C4-2B (cell line): ENCODE measurements at regions not wholly inside any gene's neighbourhood (a gene's known extent, or its start where the extent isn't known, plus 50 kb on each side); places are given as distances from the start of the nearest gene placed in this dataset.

Experiments
- ZFX ChIP-seq: fragments of 450-650 bp; IDR thresholded peaks from 2 replicates; pipeline ENCODE4 v1.6.1; 2017
- TF ChIP-seq, protein P1 (sequence below): fragments of 450-650 bp; conservative IDR thresholded peaks from 2 replicates; pipeline ENCODE4 v1.5.1; 2017; ENCODE audit warnings: mild to moderate bottlenecking

DNA sequence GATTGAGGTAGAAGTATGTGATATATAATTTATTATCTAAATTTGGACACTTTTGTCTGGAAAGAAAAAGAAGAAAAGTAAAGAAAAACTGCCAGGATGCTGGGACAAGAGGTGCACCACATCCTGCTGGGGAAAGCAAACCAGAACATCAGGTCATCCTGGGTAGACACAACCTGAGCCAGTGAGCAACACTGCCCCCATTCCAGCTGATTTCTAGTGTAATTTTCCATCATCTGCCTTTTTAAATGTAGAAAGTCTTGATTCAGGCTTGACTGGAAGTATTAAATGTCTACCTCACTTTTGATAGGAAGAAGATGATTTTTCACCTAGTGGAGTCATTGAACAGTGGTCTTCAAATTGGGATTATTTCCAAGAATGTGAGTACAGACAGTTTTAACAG is 1164.5 kb upstream of the CITED2 start:
- TF ChIP-seq, protein P1, sequence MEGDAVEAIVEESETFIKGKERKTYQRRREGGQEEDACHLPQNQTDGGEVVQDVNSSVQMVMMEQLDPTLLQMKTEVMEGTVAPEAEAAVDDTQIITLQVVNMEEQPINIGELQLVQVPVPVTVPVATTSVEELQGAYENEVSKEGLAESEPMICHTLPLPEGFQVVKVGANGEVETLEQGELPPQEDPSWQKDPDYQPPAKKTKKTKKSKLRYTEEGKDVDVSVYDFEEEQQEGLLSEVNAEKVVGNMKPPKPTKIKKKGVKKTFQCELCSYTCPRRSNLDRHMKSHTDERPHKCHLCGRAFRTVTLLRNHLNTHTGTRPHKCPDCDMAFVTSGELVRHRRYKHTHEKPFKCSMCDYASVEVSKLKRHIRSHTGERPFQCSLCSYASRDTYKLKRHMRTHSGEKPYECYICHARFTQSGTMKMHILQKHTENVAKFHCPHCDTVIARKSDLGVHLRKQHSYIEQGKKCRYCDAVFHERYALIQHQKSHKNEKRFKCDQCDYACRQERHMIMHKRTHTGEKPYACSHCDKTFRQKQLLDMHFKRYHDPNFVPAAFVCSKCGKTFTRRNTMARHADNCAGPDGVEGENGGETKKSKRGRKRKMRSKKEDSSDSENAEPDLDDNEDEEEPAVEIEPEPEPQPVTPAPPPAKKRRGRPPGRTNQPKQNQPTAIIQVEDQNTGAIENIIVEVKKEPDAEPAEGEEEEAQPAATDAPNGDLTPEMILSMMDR = 0 out of 2 replicates have a peak, but pooled peaks have one; percentile 8
- no peak for TF ChIP-seq ZFX
